ENCODE measurements at regions not wholly inside any gene's neighbourhood (a gene's known extent, or its start where the extent isn't known, plus 50 kb on each side); places are given as distances from the start of the nearest gene placed in this dataset.

- no peak overlapping the region for H2AK5ac ChIP-seq (ENCODE audit: low read depth, low read length)
- H3K79me1 ChIP-seq (ENCODE audit: low read depth, low read length), result no peaks in the 10 kb centered on the region
- H4K5ac ChIP-seq (ENCODE audit: insufficient read length, low read depth, low read length), result no peak overlapping the region
- peaks cover 2 to 6% (median 3%) of the 10 kb centered on the region in 4 experiments; a peak in 5 of 7 replicates for H3K4me1 ChIP-seq (replicated peaks in 1 of 4; ENCODE audit: control insufficient read depth in 3 of 4, insufficient read depth in 4 of 4, low read length in 3 of 4)
- no peak overlapping the region for H3K4me2 ChIP-seq (ENCODE audit: insufficient read depth in 1 of 2, low read depth in 2 of 2, low read length in 2 of 2)
- H3K4me3 ChIP-seq (ENCODE audit: extremely low read depth in 1 of 4, insufficient read depth in 2 of 4, low read depth in 3 of 4, low read length in 4 of 4), result no peak overlapping the region
- no peak overlapping the region for H3K18ac ChIP-seq (ENCODE audit: extremely low read depth, low read length)
- POLR2A ChIA-PET (ENCODE audit: partially characterized antibody), result interaction anchor here (0.5 to 0.6 kb wide), 2 partner anchors 236 to 359 kb away, joined by 3 read pairs; partner anchors contain the start of gene RRP15
- H3K9ac ChIP-seq (replicated peaks in 1 of 4; ENCODE audit: extremely low read depth in 1 of 4, low read depth in 3 of 4, low read length in 3 of 4), result no peak overlapping the region
- no peak overlapping the region for H4K91ac ChIP-seq (replicated peaks; ENCODE audit: insufficient read length, low read length)
- no peak overlapping the region for H3K4ac ChIP-seq (replicated peaks; ENCODE audit: insufficient read length, low read depth, low read length)
- no peak overlapping the region for H2BK5ac ChIP-seq (ENCODE audit: low read depth, low read length)
- no peaks in the 10 kb centered on the region for H3K79me2 ChIP-seq (ENCODE audit: control insufficient read depth in 1 of 2, insufficient read depth in 2 of 2, low read length in 2 of 2)
- no peaks in the 10 kb centered on the region for H3K9me3 ChIP-seq (ENCODE audit: insufficient read depth in 2 of 2, low read depth in 1 of 2, low read length in 1 of 2)
- H3K27me3 ChIP-seq (replicated peaks in 1 of 4; ENCODE audit: control insufficient read depth in 3 of 4, extremely low read depth in 1 of 4, insufficient read depth in 3 of 4, low read length in 3 of 4), result no peaks in the 10 kb centered on the region
- H3K56ac ChIP-seq (replicated peaks; ENCODE audit: insufficient read length, low read depth, low read length), result no peak overlapping the region
- no peak for FAIRE-seq
- H3K36me3 ChIP-seq (ENCODE audit: control insufficient read depth in 2 of 4, insufficient read depth in 4 of 4, low read length in 3 of 4), result no peaks in the 10 kb centered on the region
- H2BK15ac ChIP-seq (ENCODE audit: low read length), result no peak overlapping the region
- CTCF ChIA-PET (ENCODE audit: partially characterized antibody), result interaction anchor here (0.7 to 2.2 kb wide), 5 partner anchors 8 to 158 kb away, joined by 3 to 7 read pairs (median 4); no protein-coding TSS in a partner anchor
- DNase-seq (ENCODE audit: low read depth in 1 of 2, low spot score in 2 of 2), result no peak
- WGBS, 2 experiments (ENCODE audit: extremely low coverage in 1 of 2, insufficient coverage in 1 of 2, insufficient read length in 1 of 2, insufficient replicate concordance in 2 of 2, low coverage in 1 of 2, low lambda C conversion rate in 2 of 2, missing lambda C conversion rate in 1 of 2), result 75% methylated on average over 1 of the region's 1 CpG; no CpG with 5 or more reads in 1 of the 2 experiments
- H2AFZ ChIP-seq (ENCODE audit: low read length), result peak overlapping the region; percentile 16; the same call in 1 of the 2 replicates
- no peak overlapping the region for H2BK120ac ChIP-seq (replicated peaks; ENCODE audit: low read depth, low read length)
- H2BK20ac ChIP-seq (ENCODE audit: low read length), result no peak overlapping the region
- no peak overlapping the region for H3K14ac ChIP-seq (ENCODE audit: insufficient read length)
- H3K23ac ChIP-seq (ENCODE audit: insufficient read length), result no peak overlapping the region
- no peak overlapping the region for H4K8ac ChIP-seq (ENCODE audit: extremely low read depth, insufficient read depth, low read length)
- H3K23me2 ChIP-seq (ENCODE audit: low read depth, low read length), result no peaks in the 10 kb centered on the region; the same call in 1 of the 2 replicates
- H2BK12ac ChIP-seq (ENCODE audit: low read depth, low read length), result no peak overlapping the region
- H4K20me1 ChIP-seq (replicated peaks in 1 of 2; ENCODE audit: control insufficient read depth in 1 of 2, insufficient read depth in 2 of 2, low read length in 2 of 2), result no peaks in the 10 kb centered on the region
- H3K27ac ChIP-seq (ENCODE audit: low read depth, low read length), result no peak overlapping the region
- TF ChIP-seq MAFK (IDR thresholded peaks at IDR 0.05; ENCODE audit: low read depth, low read length) (no peak), TAF7 (optimal IDR thresholded peaks at IDR 0.05; ENCODE audit: borderline replicate concordance, low read depth, low read length) (no peak), JUND (IDR thresholded peaks at IDR 0.05; ENCODE audit: low read length) (no peak), BRCA1 (IDR thresholded peaks at IDR 0.05; ENCODE audit: low read depth, low read length) (no peak), POLR2AphosphoS5 (IDR thresholded peaks at IDR 0.05; ENCODE audit: low read depth, low read length) (no peak), RFX5 (IDR thresholded peaks at IDR 0.05; ENCODE audit: borderline replicate concordance, low read depth, low read length) (no peak), EGR1 (IDR thresholded peaks at IDR 0.05; ENCODE audit: borderline replicate concordance, low read depth, low read length) (no peak), SIRT6 (IDR thresholded peaks at IDR 0.05; ENCODE audit: low read length) (no peak), TBP (IDR thresholded peaks at IDR 0.05; ENCODE audit: low read depth, low read length) (no peak), KDM5A (IDR thresholded peaks at IDR 0.05; ENCODE audit: low read length) (no peak), KDM4A (IDR thresholded peaks at IDR 0.05; ENCODE audit: low read depth, low read length, severe bottlenecking) (no peak), SRF (IDR thresholded peaks at IDR 0.05; ENCODE audit: low read depth, low read length) (no peak), KDM1A (IDR thresholded peaks at IDR 0.05; ENCODE audit: borderline replicate concordance, low read length) (no peak), GABPA (IDR thresholded peaks at IDR 0.05; ENCODE audit: borderline replicate concordance, insufficient read depth, low read length) (no peak), PHF8 (conservative IDR thresholded peaks at IDR 0.05; ENCODE audit: low read depth, low read length) (no peak)
Measured at GRCh38 chr1:218048828-218049420, 236.2 kb upstream of the RRP15 start.
